KMS-11 (cell line): ENCODE measurements at regions not wholly inside any gene's neighbourhood (a gene's known extent, or its start where the extent isn't known, plus 50 kb on each side); places are given as distances from the start of the nearest gene placed in this dataset.
A peak's percentile ranks its signal among the peaks of the same experiment; 100 is the strongest.

Source experiments
- H2AFZ ChIP-seq: fragments of 200-600 bp; sonication (generic); 2 replicates; pipeline ENCODE4 v1.6.1; 2016; ENCODE audit warnings: antibody characterized with exemption, mixed run types, low read depth
- H3K27ac ChIP-seq: fragments of 200-600 bp; sonication (generic); 2 replicates; pipeline ENCODE4 v1.6.1; 2016; ENCODE audit warnings: mild to moderate bottlenecking, mixed run types
- H3K27me3 ChIP-seq: fragments of 200-600 bp; sonication (generic); 2 replicates; pipeline ENCODE4 v1.6.1; 2017; ENCODE audit warnings: mild to moderate bottlenecking, low read depth, mixed run types, moderate library complexity; ENCODE audit not compliant: insufficient read depth
- H3K36me3 ChIP-seq: fragments of 200-600 bp; sonication (generic); 2 replicates; pipeline ENCODE4 v1.6.1; 2017; ENCODE audit warnings: mild to moderate bottlenecking, mixed run types; ENCODE audit not compliant: insufficient read depth
- H3K4me1 ChIP-seq: fragments of 200-600 bp; sonication (generic); 2 replicates; pipeline ENCODE4 v1.6.1; 2016; ENCODE audit warnings: mild to moderate bottlenecking, low read depth, mixed run types; ENCODE audit not compliant: poor library complexity, severe bottlenecking
- H3K4me2 ChIP-seq: fragments of 200-600 bp; sonication (generic); 2 replicates; pipeline ENCODE4 v1.7.0; 2016; ENCODE audit warnings: mild to moderate bottlenecking, mixed run types
- H3K4me3 ChIP-seq: fragments of 200-600 bp; sonication (generic); IDR thresholded peaks from 2 replicates; pipeline ENCODE4 v1.6.1; 2017; ENCODE audit warnings: low read depth, low read length, mixed read lengths; ENCODE audit not compliant: insufficient read depth
- H3K79me2 ChIP-seq: fragments of 200-600 bp; sonication (generic); 2 replicates; pipeline ENCODE4 v1.6.1; 2016; ENCODE audit warnings: low read depth, mixed run types; ENCODE audit not compliant: insufficient read depth
- H3K9ac ChIP-seq: fragments of 200-600 bp; sonication (generic); 2 replicates; pipeline ENCODE4 v1.6.1; 2016; ENCODE audit warnings: mild to moderate bottlenecking, mixed run types
- H4K20me1 ChIP-seq: fragments of 200-600 bp; sonication (generic); 2 replicates; pipeline ENCODE4 v1.6.1; 2016; ENCODE audit warnings: mild to moderate bottlenecking, mixed run types; ENCODE audit not compliant: insufficient read depth
- CTCF ChIP-seq: fragments of 200-600 bp; sonication (generic); conservative IDR thresholded peaks from 2 replicates; pipeline ENCODE4 v1.6.1; 2017; ENCODE audit warnings: low read depth, mild to moderate bottlenecking, antibody characterized with exemption, low read length, moderate library complexity, mixed read lengths

GRCh38 chr4:43776371-43776770, 672.2 kb downstream of the KCTD8 start:
- H3K4me2 ChIP-seq = no peak overlapping the region
- H3K9ac ChIP-seq = no peak overlapping the region
- TF ChIP-seq CTCF = peak; percentile 55; the same call in 1 of the 2 replicates
- no peak overlapping the region for H2AFZ ChIP-seq
- no peaks in the 10 kb centered on the region for H3K27me3 ChIP-seq
- no peaks in the 10 kb centered on the region for H3K79me2 ChIP-seq
- no peaks in the 10 kb centered on the region for H3K4me1 ChIP-seq
- no peak overlapping the region for H3K27ac ChIP-seq
- no peaks in the 10 kb centered on the region for H3K36me3 ChIP-seq
- no peaks in the 10 kb centered on the region for H4K20me1 ChIP-seq
- no peak overlapping the region for H3K4me3 ChIP-seq

- no peaks in the 10 kb centered on the region for H3K4me1 ChIP-seq
- no peak overlapping the region for H2AFZ ChIP-seq
- no peaks in the 10 kb centered on the region for H3K79me2 ChIP-seq
- H3K27me3 ChIP-seq = no peaks in the 10 kb centered on the region
- TF ChIP-seq CTCF = no peak
- H3K4me3 ChIP-seq = no peak overlapping the region
- no peak overlapping the region for H3K27ac ChIP-seq
- H3K9ac ChIP-seq = no peak overlapping the region
- H3K4me2 ChIP-seq = no peak overlapping the region
- H3K36me3 ChIP-seq = no peaks in the 10 kb centered on the region
- no peaks in the 10 kb centered on the region for H4K20me1 ChIP-seq
Measured at GRCh38 chr4:43778187-43778915, 670.3 kb downstream of the KCTD8 start.

GRCh38 chr4:43781125-43781524, 667.5 kb downstream of the KCTD8 start:
- Histone ChIP-seq H3K4me2 (no peak overlapping the region), H3K27me3 (no peaks in the 10 kb centered on the region), H2AFZ (no peak overlapping the region), H3K4me1 (no peaks in the 10 kb centered on the region), H3K9ac (no peak overlapping the region), H4K20me1 (no peaks in the 10 kb centered on the region), H3K36me3 (no peaks in the 10 kb centered on the region), H3K27ac (no peak overlapping the region), H3K4me3 (no peak overlapping the region), H3K79me2 (no peaks in the 10 kb centered on the region)
- no peak for TF ChIP-seq CTCF

- no peaks in the 10 kb centered on the region for H3K79me2 ChIP-seq
- no peak overlapping the region for H3K4me3 ChIP-seq
- H3K9ac ChIP-seq = no peak overlapping the region
- no peaks in the 10 kb centered on the region for H3K36me3 ChIP-seq
- H3K27me3 ChIP-seq = no peaks in the 10 kb centered on the region
- H3K4me1 ChIP-seq = no peaks in the 10 kb centered on the region
- H3K27ac ChIP-seq = no peak overlapping the region
- H4K20me1 ChIP-seq = no peaks in the 10 kb centered on the region
- H2AFZ ChIP-seq = no peak overlapping the region
- TF ChIP-seq CTCF = no peak
- no peak overlapping the region for H3K4me2 ChIP-seq
Measured at GRCh38 chr4:43782391-43782790, 666.2 kb downstream of the KCTD8 start.
